CD14-positive monocyte (primary cell): ENCODE measurements at regions not wholly inside any gene's neighbourhood (a gene's known extent, or its start where the extent isn't known, plus 50 kb on each side); places are given as distances from the start of the nearest gene placed in this dataset.

Experiments used
- DNase-seq, 3 donors: peaks; one replicate each; pipeline ENCODE4 v3.0.0-alpha.2; 2011 to 2022
- H2AFZ ChIP-seq: 2 replicates; pipeline ENCODE4 v1.6.0; 2012; ENCODE audit warnings: mild to moderate bottlenecking, low read depth, low read length, inconsistent platforms; ENCODE audit not compliant: insufficient read depth, poor library complexity, severe bottlenecking
- H3K27ac ChIP-seq, 2 donors: 1 replicate in 1 of 2; 2 replicates in 1 of 2; pipeline ENCODE4 v1.5.1; 2012 to 2013; ENCODE audit warnings: low read length in 2 of 2, control low read depth in 1 of 2, inconsistent platforms in 1 of 2, low read depth in 1 of 2, mild to moderate bottlenecking in 1 of 2
- H3K27me3 ChIP-seq, 2 donors: one replicate each; pipeline versions ENCODE4 v1.6.0 to v1.6.1; 2011 to 2013; ENCODE audit warnings: low read length in 2 of 2; ENCODE audit not compliant: control insufficient read depth in 2 of 2, insufficient read depth in 2 of 2
- H3K36me3 ChIP-seq, 2 donors: replicated peaks in 1 of 2; 1 replicate in 1 of 2; 2 replicates in 1 of 2; pipeline versions ENCODE4 v1.5.1 to v1.6.1; 2012 to 2013; ENCODE audit warnings: low read length in 2 of 2, control low read depth in 1 of 2, inconsistent platforms in 1 of 2, mild to moderate bottlenecking in 1 of 2; ENCODE audit not compliant: insufficient read depth in 2 of 2, control insufficient read depth in 1 of 2
- H3K4me1 ChIP-seq, 2 donors: 1 replicate in 1 of 2; 2 replicates in 1 of 2; pipeline versions ENCODE4 v1.5.1 to v1.6.1; 2012 to 2013; ENCODE audit warnings: low read length in 2 of 2, control low read depth in 1 of 2, inconsistent platforms in 1 of 2, mild to moderate bottlenecking in 1 of 2, moderate library complexity in 1 of 2; ENCODE audit not compliant: insufficient read depth in 2 of 2, control insufficient read depth in 1 of 2
- H3K4me2 ChIP-seq: replicated peaks from 2 replicates; pipeline ENCODE3; 2012; ENCODE audit warnings: low read length, moderate library complexity, mild to moderate bottlenecking; ENCODE audit not compliant: poor library complexity, severe bottlenecking; ENCODE audit errors: extremely low read depth
- H3K4me3 ChIP-seq, 3 experiments: fragments of 200-600 bp in 1 of 3; sonication (generic) in 1 of 3; replicated peaks in 1 of 3; 1 replicate in 2 of 3; 2 replicates in 1 of 3; pipeline ENCODE4 v1.5.1; 2011 to 2013; ENCODE audit warnings: low read length in 3 of 3, mild to moderate bottlenecking in 3 of 3, control low read depth in 2 of 3, low read depth in 2 of 3, inconsistent platforms in 1 of 3, moderate library complexity in 1 of 3
- H3K79me2 ChIP-seq: 2 replicates; pipeline ENCODE4 v1.6.0; 2012; ENCODE audit warnings: mild to moderate bottlenecking, control low read depth, inconsistent platforms, low read length, moderate library complexity; ENCODE audit not compliant: insufficient read depth
- H3K9ac ChIP-seq: 2 replicates; pipeline ENCODE4 v1.6.0; 2017; ENCODE audit warnings: low read length, mild to moderate bottlenecking; ENCODE audit not compliant: insufficient read depth, poor library complexity, severe bottlenecking
- H3K9me3 ChIP-seq, 2 donors: replicated peaks in 1 of 2; 1 replicate in 1 of 2; 2 replicates in 1 of 2; pipeline versions ENCODE4 v1.5.1 to v1.6.1; 2012 to 2013; ENCODE audit warnings: low read length in 2 of 2, control low read depth in 1 of 2; ENCODE audit not compliant: control insufficient read depth in 1 of 2, insufficient read depth in 1 of 2
- H4K20me1 ChIP-seq: 2 replicates; pipeline ENCODE4 v1.6.0; 2012; ENCODE audit warnings: mild to moderate bottlenecking, low read length, control low read depth, moderate library complexity; ENCODE audit not compliant: insufficient read depth
- H3K27ac Mint-ChIP-seq, 7 donors: one replicate each; pipeline ENCODE4 v1.8.0; 2020; ENCODE audit warnings: mild to moderate bottlenecking in 7 of 7, mixed read lengths in 7 of 7, moderate library complexity in 6 of 7, inconsistent platforms in 2 of 7
- H3K27me3 Mint-ChIP-seq, 3 donors: one replicate each; pipeline ENCODE4 v1.8.0; 2021 to 2022; ENCODE audit warnings: low read depth in 3 of 3, mild to moderate bottlenecking in 3 of 3, mixed read lengths in 3 of 3, moderate library complexity in 3 of 3, inconsistent platforms in 1 of 3
- H3K36me3 Mint-ChIP-seq, 2 donors: one replicate each; pipeline ENCODE4 v1.8.0; 2020; ENCODE audit warnings: mixed read lengths in 2 of 2, inconsistent platforms in 1 of 2, mild to moderate bottlenecking in 1 of 2
- H3K4me1 Mint-ChIP-seq: one replicate; pipeline ENCODE4 v1.8.0; 2020; ENCODE audit warnings: mild to moderate bottlenecking, mixed read lengths
- H3K4me3 Mint-ChIP-seq, 2 donors: one replicate each; pipeline ENCODE4 v1.8.0; 2020; ENCODE audit warnings: mild to moderate bottlenecking in 2 of 2, mixed read lengths in 2 of 2, moderate library complexity in 1 of 2
- H3K9me3 Mint-ChIP-seq, 7 donors: one replicate each; pipeline ENCODE4 v1.8.0; 2020 to 2022; ENCODE audit warnings: mixed read lengths in 7 of 7, mild to moderate bottlenecking in 6 of 7, moderate library complexity in 6 of 7, inconsistent platforms in 2 of 7
- WGBS: methylation state at CpG from one replicate; pipeline ENCODE4 v1.1.5; 2013; ENCODE audit warnings: missing lambda C conversion rate; ENCODE audit not compliant: insufficient coverage; 5-methylcytosine and 5-hydroxymethylcytosine counted together
- intact Hi-C, 2 donors: fragments of 100-400 bp; cut with micrococcal nuclease; formaldehyde crosslinking; loops; one replicate each; pipeline versions ENCODE4 v1.15.0 to v1.15.1; 2023
- TF ChIP-seq, protein P1 (sequence below): fragments of 200-600 bp; IDR thresholded peaks from one replicate; pipeline ENCODE4 v1.8.0; 2022; ENCODE audit warnings: antibody characterized with exemption, mild to moderate bottlenecking

DNA sequence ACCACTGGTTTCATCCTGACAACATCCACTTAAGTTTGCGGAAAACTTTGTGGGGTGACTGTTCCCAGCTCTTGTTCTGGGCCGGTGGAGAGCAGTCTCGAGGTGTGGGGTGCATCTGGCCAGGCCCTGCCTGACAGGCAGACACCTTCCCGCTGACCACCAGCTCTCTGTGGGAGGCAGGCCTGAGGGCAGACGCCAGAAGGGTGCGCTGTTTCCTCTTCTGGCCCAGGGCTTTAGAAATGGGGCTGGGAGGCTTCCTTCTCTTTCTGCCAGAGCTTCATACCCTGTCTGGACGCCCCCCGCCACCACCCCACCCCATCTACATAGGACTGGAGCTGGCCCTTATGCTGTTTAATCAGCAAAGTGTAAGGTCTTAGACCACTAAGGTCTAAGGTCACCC lies 263.8 kb downstream of the LOXHD1 start:
- Histone ChIP-seq H3K4me3 (no peak overlapping the region), H3K79me2 (no peaks in the 10 kb centered on the region), H3K27me3 (no peaks in the 10 kb centered on the region), H3K4me2 (no peak overlapping the region), H4K20me1 (no peaks in the 10 kb centered on the region), H3K27ac (no peak overlapping the region), H2AFZ (no peak overlapping the region), H3K9me3 (no peaks in the 10 kb centered on the region), H3K9ac (no peak overlapping the region), H3K36me3 (no peaks in the 10 kb centered on the region), H3K4me1 (no peaks in the 10 kb centered on the region)
- H3K36me3 Mint-ChIP-seq = no peaks in the 10 kb centered on the region
- H3K9me3 Mint-ChIP-seq = peaks cover 0 to under 1% (median 0%) of the 10 kb centered on the region in 7 donors
- H3K27ac Mint-ChIP-seq = no peak overlapping the region
- H3K4me1 Mint-ChIP-seq = no peaks in the 10 kb centered on the region
- intact Hi-C loops = no loop called here
- 98% methylated on average over 4 of the region's 8 CpGs for WGBS
- peaks cover 0 to 6% (median 1%) of the 10 kb centered on the region in 3 donors for H3K27me3 Mint-ChIP-seq
- no peak overlapping the region for H3K4me3 Mint-ChIP-seq
- TF ChIP-seq, protein P1, sequence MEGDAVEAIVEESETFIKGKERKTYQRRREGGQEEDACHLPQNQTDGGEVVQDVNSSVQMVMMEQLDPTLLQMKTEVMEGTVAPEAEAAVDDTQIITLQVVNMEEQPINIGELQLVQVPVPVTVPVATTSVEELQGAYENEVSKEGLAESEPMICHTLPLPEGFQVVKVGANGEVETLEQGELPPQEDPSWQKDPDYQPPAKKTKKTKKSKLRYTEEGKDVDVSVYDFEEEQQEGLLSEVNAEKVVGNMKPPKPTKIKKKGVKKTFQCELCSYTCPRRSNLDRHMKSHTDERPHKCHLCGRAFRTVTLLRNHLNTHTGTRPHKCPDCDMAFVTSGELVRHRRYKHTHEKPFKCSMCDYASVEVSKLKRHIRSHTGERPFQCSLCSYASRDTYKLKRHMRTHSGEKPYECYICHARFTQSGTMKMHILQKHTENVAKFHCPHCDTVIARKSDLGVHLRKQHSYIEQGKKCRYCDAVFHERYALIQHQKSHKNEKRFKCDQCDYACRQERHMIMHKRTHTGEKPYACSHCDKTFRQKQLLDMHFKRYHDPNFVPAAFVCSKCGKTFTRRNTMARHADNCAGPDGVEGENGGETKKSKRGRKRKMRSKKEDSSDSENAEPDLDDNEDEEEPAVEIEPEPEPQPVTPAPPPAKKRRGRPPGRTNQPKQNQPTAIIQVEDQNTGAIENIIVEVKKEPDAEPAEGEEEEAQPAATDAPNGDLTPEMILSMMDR = no peak
- DNase-seq = no peak

DNA sequence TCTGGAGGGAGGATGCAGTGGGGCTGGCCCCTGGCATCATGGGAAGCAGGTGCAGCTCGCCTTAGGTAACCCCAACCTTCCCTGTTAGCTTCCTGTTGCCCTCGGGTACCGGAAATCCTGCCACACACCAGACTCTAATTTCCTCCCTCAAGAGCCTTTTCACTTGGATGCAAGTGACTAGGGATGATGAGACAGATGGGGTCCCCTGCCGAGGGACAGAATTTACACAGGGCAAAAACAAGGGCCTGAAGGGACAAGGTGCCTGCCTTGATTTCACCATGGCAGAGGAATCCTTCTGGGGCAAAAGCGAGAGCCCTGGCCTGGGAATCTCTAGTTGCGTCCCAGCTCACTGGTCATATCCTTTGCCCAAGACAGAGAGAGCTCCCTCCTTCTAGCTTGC lies 263.1 kb downstream of the LOXHD1 start:
- no peaks in the 10 kb centered on the region for H4K20me1 ChIP-seq
- H3K79me2 ChIP-seq = no peaks in the 10 kb centered on the region
- no peak overlapping the region for H3K27ac Mint-ChIP-seq
- H3K27ac ChIP-seq = no peak overlapping the region
- H3K4me1 Mint-ChIP-seq = no peaks in the 10 kb centered on the region
- no peak overlapping the region for H3K9ac ChIP-seq
- H2AFZ ChIP-seq = no peak overlapping the region
- DNase-seq = no peak
- no peak overlapping the region for H3K4me3 ChIP-seq
- peaks cover 0 to 2% (median 0%) of the 10 kb centered on the region in 7 donors for H3K9me3 Mint-ChIP-seq
- no peaks in the 10 kb centered on the region for H3K9me3 ChIP-seq
- H3K27me3 ChIP-seq = no peaks in the 10 kb centered on the region
- no peak overlapping the region for H3K4me2 ChIP-seq
- H3K4me1 ChIP-seq = no peaks in the 10 kb centered on the region
- TF ChIP-seq, protein P1 = no peak
- WGBS = 72% methylated on average over 2 of the region's 6 CpGs
- peaks cover 0 to 4% (median 0%) of the 10 kb centered on the region in 3 donors for H3K27me3 Mint-ChIP-seq
- no peak overlapping the region for H3K4me3 Mint-ChIP-seq
- intact Hi-C loops = no loop called here
- no peaks in the 10 kb centered on the region for H3K36me3 Mint-ChIP-seq
- no peaks in the 10 kb centered on the region for H3K36me3 ChIP-seq
